GM12878 (cell line): ENCODE measurements at regions not wholly inside any gene's neighbourhood (a gene's known extent, or its start where the extent isn't known, plus 50 kb on each side); places are given as distances from the start of the nearest gene placed in this dataset.

ENCODE experiments used
- CHD2 ChIP-seq: IDR thresholded peaks from 2 replicates; pipeline ENCODE4 v1.6.1; 2011; ENCODE audit warnings: low read depth, low read length, improper control_type of control experiment, borderline replicate concordance
- CTCF ChIP-seq, 3 experiments: IDR thresholded peaks in 2 of 3; conservative IDR thresholded peaks in 1 of 3; 2 replicates each; pipeline ENCODE4 v1.5.1; 2011; ENCODE audit warnings: low read depth in 3 of 3, low read length in 3 of 3, mild to moderate bottlenecking in 3 of 3, control low read depth in 2 of 3, moderate library complexity in 2 of 3, inconsistent platforms in 1 of 3, mixed read lengths in 1 of 3; ENCODE audit not compliant: control insufficient read depth in 2 of 3, insufficient read depth in 1 of 3; ENCODE audit errors: extremely low read depth in 1 of 3
- IRF3 ChIP-seq: fragments of 450-650 bp; IDR thresholded peaks from 2 replicates; pipeline ENCODE4 v1.6.1; 2014; ENCODE audit warnings: mild to moderate bottlenecking
- SUPT20H ChIP-seq: IDR thresholded peaks from 2 replicates; pipeline ENCODE4 v1.6.1; 2011; ENCODE audit warnings: low read depth, mild to moderate bottlenecking, low read length, moderate library complexity, borderline replicate concordance; ENCODE audit not compliant: control insufficient read depth

- TF ChIP-seq CHD2 (no peak), SUPT20H (no peak), CTCF (IDR thresholded peaks at IDR 0.05 in 2 of 3, conservative IDR thresholded peaks at IDR 0.05 in 1 of 3; ENCODE audit: control insufficient read depth in 2 of 3, extremely low read depth in 1 of 3, insufficient read depth in 1 of 3, low read depth in 3 of 3, low read length in 3 of 3) (no peak), IRF3 (no peak)
These were observed 54.1 kb upstream of the HES1 start for GRCh38 chr3:194081826-194082225.
